ENCODE measurements at regions not wholly inside any gene's neighbourhood (a gene's known extent, or its start where the extent isn't known, plus 50 kb on each side); places are given as distances from the start of the nearest gene placed in this dataset.

DNA sequence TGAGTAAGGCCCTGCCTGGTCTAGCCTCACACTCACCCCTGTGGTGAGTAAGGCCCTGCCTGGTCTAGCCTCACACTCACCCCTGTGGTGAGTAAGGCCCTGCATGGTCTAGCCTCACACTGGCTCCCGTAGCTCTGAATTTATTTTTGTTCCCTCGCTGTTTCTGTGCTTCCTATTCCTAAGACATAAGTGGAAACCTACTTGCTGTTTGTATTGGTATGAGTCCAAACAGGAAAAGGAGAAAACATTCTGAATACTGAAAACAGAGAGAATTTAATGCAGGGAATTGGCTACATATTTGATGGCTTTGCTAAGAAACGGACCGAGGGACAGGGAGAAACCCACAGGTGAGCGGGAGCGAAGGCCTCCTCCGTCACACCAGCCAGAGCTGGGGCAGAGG lies 267.8 kb downstream of the FOXL1 start:
- DNase-seq: no peak
- no peaks in the 10 kb centered on the region for H3K27me3 ChIP-seq (ENCODE audit: low read depth)
- H3K9me3 ChIP-seq: no peaks in the 10 kb centered on the region
- TF ChIP-seq, protein P1, sequence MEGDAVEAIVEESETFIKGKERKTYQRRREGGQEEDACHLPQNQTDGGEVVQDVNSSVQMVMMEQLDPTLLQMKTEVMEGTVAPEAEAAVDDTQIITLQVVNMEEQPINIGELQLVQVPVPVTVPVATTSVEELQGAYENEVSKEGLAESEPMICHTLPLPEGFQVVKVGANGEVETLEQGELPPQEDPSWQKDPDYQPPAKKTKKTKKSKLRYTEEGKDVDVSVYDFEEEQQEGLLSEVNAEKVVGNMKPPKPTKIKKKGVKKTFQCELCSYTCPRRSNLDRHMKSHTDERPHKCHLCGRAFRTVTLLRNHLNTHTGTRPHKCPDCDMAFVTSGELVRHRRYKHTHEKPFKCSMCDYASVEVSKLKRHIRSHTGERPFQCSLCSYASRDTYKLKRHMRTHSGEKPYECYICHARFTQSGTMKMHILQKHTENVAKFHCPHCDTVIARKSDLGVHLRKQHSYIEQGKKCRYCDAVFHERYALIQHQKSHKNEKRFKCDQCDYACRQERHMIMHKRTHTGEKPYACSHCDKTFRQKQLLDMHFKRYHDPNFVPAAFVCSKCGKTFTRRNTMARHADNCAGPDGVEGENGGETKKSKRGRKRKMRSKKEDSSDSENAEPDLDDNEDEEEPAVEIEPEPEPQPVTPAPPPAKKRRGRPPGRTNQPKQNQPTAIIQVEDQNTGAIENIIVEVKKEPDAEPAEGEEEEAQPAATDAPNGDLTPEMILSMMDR (IDR thresholded peaks at IDR 0.05): no peak
- H3K4me3 ChIP-seq: no peak overlapping the region
- no peaks in the 10 kb centered on the region for H3K4me1 ChIP-seq
- no peak overlapping the region for H3K27ac ChIP-seq
- no peak for ATAC-seq
- intact Hi-C loops (cut with DNase I): no loop called here
- H3K36me3 ChIP-seq: no peaks in the 10 kb centered on the region

DNA sequence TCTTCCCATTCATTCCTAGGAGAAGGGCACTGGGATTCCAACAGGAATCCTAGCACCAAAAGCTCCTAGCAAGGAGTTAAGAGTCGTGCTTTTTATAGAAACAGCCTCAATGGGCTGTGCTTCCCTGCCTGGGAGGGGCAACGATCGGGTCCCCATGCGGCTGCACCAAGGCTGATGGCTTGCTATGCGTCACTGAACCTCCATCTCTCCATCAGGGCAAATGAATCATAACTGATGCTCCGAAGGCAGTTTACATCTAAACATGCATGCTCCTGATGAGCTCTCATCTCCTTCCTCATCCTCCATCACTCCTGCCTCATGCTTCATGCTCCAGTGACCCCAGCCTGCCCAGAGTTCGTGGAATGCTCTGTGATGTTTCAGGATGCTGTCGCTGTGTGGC lies 270.5 kb downstream of the FOXL1 start:
- TF ChIP-seq, protein P1 (IDR thresholded peaks at IDR 0.05): no peak
- Histone ChIP-seq H3K36me3 (no peaks in the 10 kb centered on the region), H3K27me3 (ENCODE audit: low read depth) (no peaks in the 10 kb centered on the region), H3K27ac (no peak overlapping the region), H3K4me3 (no peak overlapping the region), H3K9me3 (no peaks in the 10 kb centered on the region), H3K4me1 (no peaks in the 10 kb centered on the region)
- ATAC-seq (no peak), DNase-seq (no peak)
- intact Hi-C loops (cut with DNase I): no loop called here

DNA sequence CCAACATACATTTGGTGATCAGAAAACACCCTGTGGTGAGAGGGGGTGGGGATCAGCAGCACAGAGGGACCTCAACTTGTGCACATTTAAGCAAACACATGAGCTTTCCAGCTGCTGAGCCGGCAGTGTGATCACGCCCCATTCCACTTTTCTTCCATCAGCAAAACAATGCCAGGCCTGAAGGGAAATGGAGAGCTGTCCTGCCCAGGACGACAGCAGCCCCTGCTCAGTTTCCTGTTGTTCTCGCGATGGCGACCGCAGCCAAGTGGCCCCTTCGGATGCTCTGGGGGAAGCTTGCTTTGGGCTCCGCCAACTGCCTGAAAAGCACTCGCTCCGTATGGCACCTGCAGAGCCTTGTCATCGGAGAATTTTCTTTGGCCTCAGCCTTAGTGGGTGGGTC lies 272.3 kb downstream of the FOXL1 start:
- Histone ChIP-seq H3K4me3 (no peak overlapping the region), H3K36me3 (no peaks in the 10 kb centered on the region), H3K27me3 (ENCODE audit: low read depth) (no peaks in the 10 kb centered on the region), H3K9me3 (no peaks in the 10 kb centered on the region), H3K27ac (no peak overlapping the region), H3K4me1 (no peaks in the 10 kb centered on the region)
- intact Hi-C loops (cut with DNase I): no loop called here
- DNase-seq (no peak), ATAC-seq (no peak)
- TF ChIP-seq, protein P1 (IDR thresholded peaks at IDR 0.05): no peak

- H3K36me3 ChIP-seq: no peaks in the 10 kb centered on the region
- no peak overlapping the region for H3K4me3 ChIP-seq
- H3K4me1 ChIP-seq: no peaks in the 10 kb centered on the region
- H3K27me3 ChIP-seq (ENCODE audit: low read depth): no peaks in the 10 kb centered on the region
- TF ChIP-seq, protein P1 (IDR thresholded peaks at IDR 0.05): no peak
- ATAC-seq (no peak), DNase-seq (no peak)
- no peaks in the 10 kb centered on the region for H3K9me3 ChIP-seq
- intact Hi-C loops (cut with DNase I): no loop called here
- no peak overlapping the region for H3K27ac ChIP-seq
These were observed 273.8 kb downstream of the FOXL1 start for GRCh38 chr16:86852135-86852534.

GRCh38 chr16:86854058-86854621 lies 275.8 kb downstream of the FOXL1 start:
- no peak overlapping the region for H3K4me3 ChIP-seq
- no peaks in the 10 kb centered on the region for H3K4me1 ChIP-seq
- no peaks in the 10 kb centered on the region for H3K27me3 ChIP-seq (ENCODE audit: low read depth)
- no peak overlapping the region for H3K27ac ChIP-seq
- H3K36me3 ChIP-seq: no peaks in the 10 kb centered on the region
- H3K9me3 ChIP-seq: no peaks in the 10 kb centered on the region
- TF ChIP-seq, protein P1 (IDR thresholded peaks at IDR 0.05): no peak
- ATAC-seq: no peak
- intact Hi-C loops (cut with DNase I): no loop called here
- no peak for DNase-seq
